ENCODE measurements at regions not wholly inside any gene's neighbourhood (a gene's known extent, or its start where the extent isn't known, plus 50 kb on each side); places are given as distances from the start of the nearest gene placed in this dataset.

DNA sequence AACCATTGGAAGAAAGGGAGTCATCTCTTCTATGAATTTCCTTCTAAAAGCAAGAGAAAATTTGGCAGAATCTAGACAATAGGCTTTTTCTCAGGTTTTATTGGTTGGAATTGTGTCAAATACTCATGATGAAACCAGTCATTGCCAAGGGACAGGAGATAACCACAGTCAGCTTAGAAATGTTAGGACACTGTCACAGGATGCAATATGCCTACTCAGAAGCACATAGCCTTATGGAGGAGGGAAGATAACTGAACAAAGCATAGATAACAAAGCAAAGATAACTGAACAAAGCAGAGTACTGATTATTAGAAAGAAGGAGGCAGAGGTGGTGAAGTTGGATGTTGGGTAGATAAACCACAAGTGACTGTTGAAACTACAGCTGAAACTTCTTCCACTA, 303.5 kb upstream of the PDGFD start:
- BruUV-seq (replicated peaks) = no TSS peak
- Histone ChIP-seq H4K20me1 (replicated peaks; ENCODE audit: control insufficient read depth, insufficient read depth, low read length) (no peaks in the 10 kb centered on the region), H2AFZ (ENCODE audit: low read depth, low read length) (no peak overlapping the region), H3K27me3 (ENCODE audit: control insufficient read depth in 2 of 2, insufficient read depth in 2 of 2, low read length in 2 of 2) (no peaks in the 10 kb centered on the region), H3K4me1 (replicated peaks in 1 of 2; ENCODE audit: control insufficient read depth in 2 of 2, insufficient read depth in 2 of 2, low read length in 2 of 2) (no peaks in the 10 kb centered on the region), H3K27ac (ENCODE audit: extremely low read depth, low read depth, low read length) (no peak overlapping the region), H3K9ac (ENCODE audit: insufficient read depth in 1 of 2, low read depth in 2 of 2, low read length in 2 of 2) (no peak overlapping the region), H3K4me2 (ENCODE audit: insufficient read depth, low read length) (no peak overlapping the region), H3K9me1 (ENCODE audit: control insufficient read depth, insufficient read depth, low read length) (no peaks in the 10 kb centered on the region), H3K4me3 (no peak overlapping the region), H3K79me2 (ENCODE audit: control insufficient read depth, insufficient read depth, low read length) (no peaks in the 10 kb centered on the region), H3K36me3 (ENCODE audit: control insufficient read depth, insufficient read depth, low read length) (no peaks in the 10 kb centered on the region), H3K9me3 (replicated peaks; ENCODE audit: control insufficient read depth, insufficient read depth, low read depth, low read length) (0 out of 2 replicates have a peak, but pooled peaks cover 3% of the 10 kb centered on the region)
- FAIRE-seq = no peak
- in situ Hi-C loops (cut with MboI) = no loop called here
- ChIA-PET POLR2A (no interaction called here), CTCF (ENCODE audit: low intra/inter-chr PET ratio) (no interaction called here)
- TF ChIP-seq CBFA2T2 (conservative IDR thresholded peaks at IDR 0.05) = peak; percentile 27; the same call in 1 of the 2 replicates
- no peak for TF ChIP-seq CREBBP (IDR thresholded peaks at IDR 0.05; ENCODE audit: low read depth, low read length)
- TF ChIP-seq EGR1 (conservative IDR thresholded peaks at IDR 0.05) = peak; percentile 41; the same call in 1 of the 2 replicates
- no peak for TF ChIP-seq GTF2F1 (IDR thresholded peaks at IDR 0.05; ENCODE audit: low read depth, low read length)
- peak; percentile 62 for TF ChIP-seq SOX6 (IDR thresholded peaks at IDR 0.05)
- TF ChIP-seq, protein P1, sequence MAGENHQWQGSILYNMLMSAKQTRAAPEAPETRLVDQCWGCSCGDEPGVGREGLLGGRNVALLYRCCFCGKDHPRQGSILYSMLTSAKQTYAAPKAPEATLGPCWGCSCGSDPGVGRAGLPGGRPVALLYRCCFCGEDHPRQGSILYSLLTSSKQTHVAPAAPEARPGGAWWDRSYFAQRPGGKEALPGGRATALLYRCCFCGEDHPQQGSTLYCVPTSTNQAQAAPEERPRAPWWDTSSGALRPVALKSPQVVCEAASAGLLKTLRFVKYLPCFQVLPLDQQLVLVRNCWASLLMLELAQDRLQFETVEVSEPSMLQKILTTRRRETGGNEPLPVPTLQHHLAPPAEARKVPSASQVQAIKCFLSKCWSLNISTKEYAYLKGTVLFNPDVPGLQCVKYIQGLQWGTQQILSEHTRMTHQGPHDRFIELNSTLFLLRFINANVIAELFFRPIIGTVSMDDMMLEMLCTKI (IDR thresholded peaks at IDR 0.05; ENCODE audit: partially characterized antibody) = no peak
- TF ChIP-seq HNRNPUL1 (IDR thresholded peaks at IDR 0.05; ENCODE audit: low read length) = no peak
- no peak for TF ChIP-seq RHOXF2B (CRISPR knock-in tag; conservative IDR thresholded peaks at IDR 0.05)
- TF ChIP-seq TRIM24 (IDR thresholded peaks at IDR 0.05) = no peak
- TF ChIP-seq ARID1B (IDR thresholded peaks at IDR 0.05) = 0 out of 2 replicates have a peak, but pooled peaks have one; percentile 7
- TF ChIP-seq MEF2D (tag; conservative IDR thresholded peaks at IDR 0.05; ENCODE audit: low read depth) = no peak
- peak; percentile 52; the same call in 1 of the 2 replicates for TF ChIP-seq CBFA2T3 (IDR thresholded peaks at IDR 0.05)
- TF ChIP-seq ZNF431 (CRISPR knock-in tag; IDR thresholded peaks at IDR 0.05) = no peak
- no peak for TF ChIP-seq MNT (conservative IDR thresholded peaks at IDR 0.05)
- ATAC-seq = no peak
- DNase-seq (ENCODE audit: extremely low read depth in 1 of 4, low spot score in 3 of 4) = peak in 1 of 4 experiments; percentile 1
- intact Hi-C loops (cut with micrococcal nuclease) = no loop called here

Data from K562 (cell line).